IMR-90 (cell line): ENCODE measurements at regions not wholly inside any gene's neighbourhood (a gene's known extent, or its start where the extent isn't known, plus 50 kb on each side); places are given as distances from the start of the nearest gene placed in this dataset.

Source experiments
- CEBPB ChIP-seq: IDR thresholded peaks from 2 replicates; pipeline ENCODE4 v1.6.1; 2012; ENCODE audit warnings: low read depth, low read length, improper control_type of control experiment
- ELK1 ChIP-seq: fragments of 150-350 bp; IDR thresholded peaks from 2 replicates; pipeline ENCODE4 v1.6.1; 2016; ENCODE audit warnings: low read depth, mild to moderate bottlenecking, low read length, moderate library complexity, borderline replicate concordance
- FOS ChIP-seq: fragments of 150-350 bp; IDR thresholded peaks from 2 replicates; pipeline ENCODE4 v1.6.1; 2016; ENCODE audit warnings: low read depth, low read length
- MAFK ChIP-seq: IDR thresholded peaks from 2 replicates; pipeline ENCODE4 v1.6.1; 2012; ENCODE audit warnings: low read depth, low read length, improper control_type of control experiment
- MAZ ChIP-seq: IDR thresholded peaks from 2 replicates; pipeline ENCODE4 v1.6.1; 2012; ENCODE audit warnings: low read depth, mild to moderate bottlenecking, low read length, improper control_type of control experiment, moderate library complexity, borderline replicate concordance
- MXI1 ChIP-seq: IDR thresholded peaks from 2 replicates; pipeline ENCODE4 v1.6.1; 2012; ENCODE audit warnings: low read depth, mild to moderate bottlenecking, low read length, moderate library complexity, borderline replicate concordance
- POLR2A ChIP-seq: IDR thresholded peaks from 2 replicates; pipeline ENCODE4 v1.6.1; 2012; ENCODE audit warnings: mild to moderate bottlenecking, low read depth, low read length
- RAD21 ChIP-seq: IDR thresholded peaks from 2 replicates; pipeline ENCODE4 v1.6.1; 2012; ENCODE audit warnings: low read length, improper control_type of control experiment
- RCOR1 ChIP-seq: IDR thresholded peaks from 2 replicates; pipeline ENCODE4 v1.6.1; 2012; ENCODE audit warnings: mild to moderate bottlenecking, low read length, improper control_type of control experiment; ENCODE audit not compliant: insufficient replicate concordance
- RFX5 ChIP-seq: IDR thresholded peaks from 2 replicates; pipeline ENCODE4 v1.8.0; 2012; ENCODE audit warnings: low read depth, mild to moderate bottlenecking, low read length, moderate library complexity
- SMC3 ChIP-seq: fragments of 150-350 bp; IDR thresholded peaks from 2 replicates; pipeline ENCODE4 v1.6.1; 2016; ENCODE audit warnings: low read depth, mild to moderate bottlenecking, antibody characterized with exemption, low read length, moderate library complexity
- USF2 ChIP-seq: fragments of 150-350 bp; IDR thresholded peaks from 2 replicates; pipeline ENCODE4 v1.6.1; 2017; ENCODE audit warnings: mild to moderate bottlenecking, antibody characterized with exemption, low read length, low read depth
- TF ChIP-seq, protein P1 (sequence below): conservative IDR thresholded peaks from 2 replicates; pipeline ENCODE4 v1.5.1; 2012; ENCODE audit warnings: mild to moderate bottlenecking, low read depth, low read length, improper control_type of control experiment

GRCh38 chr13:68984688-68985319, 1122.8 kb upstream of the ATXN8OS start:
- TF ChIP-seq POLR2A (no peak), CEBPB (no peak), RAD21 (no peak), RCOR1 (no peak), MAFK (no peak), ELK1 (no peak), SMC3 (no peak), FOS (no peak), USF2 (no peak), MXI1 (no peak), MAZ (no peak), RFX5 (no peak)
- TF ChIP-seq, protein P1, sequence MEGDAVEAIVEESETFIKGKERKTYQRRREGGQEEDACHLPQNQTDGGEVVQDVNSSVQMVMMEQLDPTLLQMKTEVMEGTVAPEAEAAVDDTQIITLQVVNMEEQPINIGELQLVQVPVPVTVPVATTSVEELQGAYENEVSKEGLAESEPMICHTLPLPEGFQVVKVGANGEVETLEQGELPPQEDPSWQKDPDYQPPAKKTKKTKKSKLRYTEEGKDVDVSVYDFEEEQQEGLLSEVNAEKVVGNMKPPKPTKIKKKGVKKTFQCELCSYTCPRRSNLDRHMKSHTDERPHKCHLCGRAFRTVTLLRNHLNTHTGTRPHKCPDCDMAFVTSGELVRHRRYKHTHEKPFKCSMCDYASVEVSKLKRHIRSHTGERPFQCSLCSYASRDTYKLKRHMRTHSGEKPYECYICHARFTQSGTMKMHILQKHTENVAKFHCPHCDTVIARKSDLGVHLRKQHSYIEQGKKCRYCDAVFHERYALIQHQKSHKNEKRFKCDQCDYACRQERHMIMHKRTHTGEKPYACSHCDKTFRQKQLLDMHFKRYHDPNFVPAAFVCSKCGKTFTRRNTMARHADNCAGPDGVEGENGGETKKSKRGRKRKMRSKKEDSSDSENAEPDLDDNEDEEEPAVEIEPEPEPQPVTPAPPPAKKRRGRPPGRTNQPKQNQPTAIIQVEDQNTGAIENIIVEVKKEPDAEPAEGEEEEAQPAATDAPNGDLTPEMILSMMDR, result no peak
